SK-N-SH treated with all-trans-retinoic acid at 6 μM for 48 hours (cell line): ENCODE measurements at regions not wholly inside any gene's neighbourhood (a gene's known extent, or its start where the extent isn't known, plus 50 kb on each side); places are given as distances from the start of the nearest gene placed in this dataset.

Experiments used
- ATAC-seq: fragments of 200-7000 bp; cut with Tn5 transposase; 3 replicates; pipeline ENCODE4 v1.9.1; 2020; ENCODE audit warnings: mild to moderate bottlenecking, moderate library complexity
- ARNTL ChIP-seq: fragments of 450-650 bp; formaldehyde crosslinking; IDR thresholded peaks from 2 replicates; pipeline ENCODE4 v1.5.0; 2020; ENCODE audit warnings: low read depth, mild to moderate bottlenecking, moderate library complexity, borderline replicate concordance
- BACH2 ChIP-seq: fragments of 250-450 bp; sonication (Bioruptor Pico); IDR thresholded peaks from 2 replicates; pipeline ENCODE4 v1.9.0; 2021; ENCODE audit warnings: mild to moderate bottlenecking, borderline replicate concordance
- CREB5 ChIP-seq: fragments of 250-450 bp; sonication (Bioruptor Pico); IDR thresholded peaks from 2 replicates; pipeline ENCODE4 v1.5.1; 2020; ENCODE audit warnings: low read depth, mild to moderate bottlenecking, moderate library complexity
- CSDC2 ChIP-seq: fragments of 250-450 bp; sonication (Bioruptor Pico); IDR thresholded peaks from 2 replicates; pipeline ENCODE4 v1.5.0; 2020; ENCODE audit warnings: mild to moderate bottlenecking, moderate library complexity
- CSRNP3 ChIP-seq: fragments of 250-450 bp; sonication (Bioruptor Pico); IDR thresholded peaks from 2 replicates; pipeline ENCODE4 v1.5.1; 2021; ENCODE audit warnings: mild to moderate bottlenecking, moderate library complexity
- ESRRG ChIP-seq: fragments of 250-450 bp; sonication (Bioruptor Pico); IDR thresholded peaks from 2 replicates; pipeline ENCODE4 v1.6.1; 2021; ENCODE audit warnings: mild to moderate bottlenecking
- GLIS3 ChIP-seq: fragments of 250-450 bp; sonication (Bioruptor Pico); IDR thresholded peaks from 2 replicates; pipeline ENCODE4 v1.5.0; 2020; ENCODE audit warnings: mild to moderate bottlenecking, moderate library complexity
- ISL1 ChIP-seq: fragments of 250-450 bp; sonication (Bioruptor Pico); IDR thresholded peaks from 2 replicates; pipeline ENCODE4 v2.1.2; 2022; ENCODE audit warnings: mild to moderate bottlenecking, moderate library complexity
- OSR1 ChIP-seq: fragments of 250-450 bp; sonication (Bioruptor Pico); IDR thresholded peaks from 2 replicates; pipeline ENCODE4 v1.8.0; 2022; ENCODE audit warnings: moderate library complexity, mild to moderate bottlenecking, inconsistent platforms
- PATZ1 ChIP-seq: fragments of 250-450 bp; sonication (Bioruptor Pico); IDR thresholded peaks from 2 replicates; pipeline ENCODE4 v1.8.0; 2020; ENCODE audit warnings: mild to moderate bottlenecking, moderate library complexity, borderline replicate concordance
- POU6F1 ChIP-seq: fragments of 250-450 bp; sonication (Bioruptor Pico); IDR thresholded peaks from 2 replicates; pipeline ENCODE4 v1.8.0; 2021; ENCODE audit warnings: low read depth, mild to moderate bottlenecking, moderate library complexity, borderline replicate concordance
- PPARA ChIP-seq: fragments of 250-450 bp; sonication (Bioruptor Pico); IDR thresholded peaks from 2 replicates; pipeline ENCODE4 v1.5.0; 2020; ENCODE audit warnings: mild to moderate bottlenecking, borderline replicate concordance
- RARB ChIP-seq: fragments of 250-450 bp; sonication (Bioruptor Pico); IDR thresholded peaks from 2 replicates; pipeline ENCODE4 v1.8.0; 2021; ENCODE audit warnings: mild to moderate bottlenecking, moderate library complexity
- SNAI2 ChIP-seq: fragments of 250-450 bp; sonication (Bioruptor Pico); IDR thresholded peaks from 2 replicates; pipeline ENCODE4 v1.5.0; 2020; ENCODE audit warnings: mild to moderate bottlenecking, moderate library complexity
- TCF4 ChIP-seq: fragments of 250-450 bp; sonication (Bioruptor Pico); IDR thresholded peaks from 2 replicates; pipeline ENCODE4 v1.8.0; 2021; ENCODE audit warnings: mild to moderate bottlenecking, moderate library complexity, borderline replicate concordance
- TSHZ2 ChIP-seq: fragments of 250-450 bp; sonication (Bioruptor Pico); IDR thresholded peaks from 2 replicates; pipeline ENCODE4 v1.5.0; 2020; ENCODE audit warnings: mild to moderate bottlenecking, moderate library complexity
- ZC3H10 ChIP-seq: fragments of 250-450 bp; sonication (Bioruptor Pico); IDR thresholded peaks from 2 replicates; pipeline ENCODE4 v1.5.1; 2021; ENCODE audit warnings: mild to moderate bottlenecking, moderate library complexity
- ZFP3 ChIP-seq: fragments of 250-450 bp; sonication (Bioruptor Pico); IDR thresholded peaks from 2 replicates; pipeline ENCODE4 v1.5.0; 2020; ENCODE audit warnings: mild to moderate bottlenecking, moderate library complexity
- ZFP30 ChIP-seq: fragments of 450-650 bp; formaldehyde crosslinking; IDR thresholded peaks from 2 replicates; pipeline ENCODE4 v1.5.0; 2022; ENCODE audit warnings: mild to moderate bottlenecking, moderate library complexity
- ZNF565 ChIP-seq: fragments of 450-650 bp; formaldehyde crosslinking; conservative IDR thresholded peaks from 2 replicates; pipeline ENCODE4 v1.5.0; 2020; ENCODE audit warnings: low read depth, mild to moderate bottlenecking, moderate library complexity
- ZNF70 ChIP-seq: fragments of 450-650 bp; formaldehyde crosslinking; IDR thresholded peaks from 2 replicates; pipeline ENCODE4 v1.5.0; 2020; ENCODE audit warnings: mild to moderate bottlenecking, moderate library complexity
- ZNF8 ChIP-seq: fragments of 450-650 bp; formaldehyde crosslinking; IDR thresholded peaks from 2 replicates; pipeline ENCODE4 v1.5.0; 2020; ENCODE audit warnings: mild to moderate bottlenecking, moderate library complexity

GRCh38 chrX:18034945-18035344 lies 173.8 kb upstream of the RAI2 start:
- TF ChIP-seq ZNF565 (CRISPR knock-in tag) (no peak), GLIS3 (CRISPR knock-in tag) (no peak), ZNF8 (CRISPR knock-in tag) (no peak), CSDC2 (no peak), ARNTL (no peak), ISL1 (CRISPR knock-in tag) (no peak), CSRNP3 (no peak), POU6F1 (no peak), CREB5 (no peak), ZFP3 (CRISPR knock-in tag) (no peak), SNAI2 (CRISPR knock-in tag) (no peak), ZFP30 (CRISPR knock-in tag) (no peak), TCF4 (CRISPR knock-in tag) (no peak), BACH2 (CRISPR knock-in tag) (no peak), ZNF70 (CRISPR knock-in tag) (no peak), PPARA (no peak), ZC3H10 (CRISPR knock-in tag) (no peak), PATZ1 (CRISPR knock-in tag) (no peak), ESRRG (CRISPR knock-in tag) (no peak)
- ATAC-seq: no peak

GRCh38 chrX:18034504-18034903 lies 173.4 kb upstream of the RAI2 start:
- ATAC-seq: no peak
- TF ChIP-seq OSR1 (no peak), ZNF70 (CRISPR knock-in tag) (no peak), ESRRG (CRISPR knock-in tag) (no peak), PPARA (no peak)

- no peak for ATAC-seq
- TF ChIP-seq ISL1 (CRISPR knock-in tag): no peak
- no peak for TF ChIP-seq TCF4 (CRISPR knock-in tag)
- TF ChIP-seq OSR1: no peak
- no peak for TF ChIP-seq PATZ1 (CRISPR knock-in tag)
- no peak for TF ChIP-seq SNAI2 (CRISPR knock-in tag)
- TF ChIP-seq ARNTL: no peak
- TF ChIP-seq, all 23 proteins: peak for 0
Measured at GRCh38 chrX:18032486-18033221, 171.6 kb upstream of the RAI2 start.

- no peak for ATAC-seq
- no peak for TF ChIP-seq SNAI2 (CRISPR knock-in tag)
- TF ChIP-seq ARNTL: no peak
- TF ChIP-seq CSDC2: no peak
- TF ChIP-seq ZFP30 (CRISPR knock-in tag): no peak
- no peak for TF ChIP-seq GLIS3 (CRISPR knock-in tag)
- no peak for TF ChIP-seq POU6F1
- TF ChIP-seq ZNF8 (CRISPR knock-in tag): no peak
- TF ChIP-seq BACH2 (CRISPR knock-in tag): no peak
- TF ChIP-seq ZFP3 (CRISPR knock-in tag): no peak
- TF ChIP-seq RARB (CRISPR knock-in tag): no peak
- no peak for TF ChIP-seq OSR1
- TF ChIP-seq ZNF70 (CRISPR knock-in tag): no peak
- TF ChIP-seq TSHZ2 (CRISPR knock-in tag): no peak
Measured at GRCh38 chrX:18031726-18032375, 170.8 kb upstream of the RAI2 start.
